ENCODE measurements at regions not wholly inside any gene's neighbourhood (a gene's known extent, or its start where the extent isn't known, plus 50 kb on each side); places are given as distances from the start of the nearest gene placed in this dataset.
"Not testable (repeated sequence)": the region's sequence is repeated elsewhere in the genome, so short reads cannot be mapped to it uniquely, and the experiment has no call there.

GRCh38 chr3:22443571-22444233 is 692.7 kb upstream of the ZNF385D start:
- Histone ChIP-seq H3K4me1 (no peaks in the 10 kb centered on the region), H3K4me3 (ENCODE audit: low read depth, low read length) (no peak overlapping the region), H3K27me3 (ENCODE audit: control insufficient read depth, insufficient read depth, low read length) (no peaks in the 10 kb centered on the region), H3K79me2 (no peaks in the 10 kb centered on the region), H3K27ac (no peak overlapping the region), H2AFZ (no peak overlapping the region), H3K9me3 (ENCODE audit: control insufficient read depth, low read length) (no peaks in the 10 kb centered on the region), H3K4me2 (ENCODE audit: low read length) (no peak overlapping the region), H3K9ac (no peak overlapping the region), H3K36me3 (ENCODE audit: control insufficient read depth, insufficient read depth, low read length) (no peaks in the 10 kb centered on the region)
- TF ChIP-seq, protein P1, sequence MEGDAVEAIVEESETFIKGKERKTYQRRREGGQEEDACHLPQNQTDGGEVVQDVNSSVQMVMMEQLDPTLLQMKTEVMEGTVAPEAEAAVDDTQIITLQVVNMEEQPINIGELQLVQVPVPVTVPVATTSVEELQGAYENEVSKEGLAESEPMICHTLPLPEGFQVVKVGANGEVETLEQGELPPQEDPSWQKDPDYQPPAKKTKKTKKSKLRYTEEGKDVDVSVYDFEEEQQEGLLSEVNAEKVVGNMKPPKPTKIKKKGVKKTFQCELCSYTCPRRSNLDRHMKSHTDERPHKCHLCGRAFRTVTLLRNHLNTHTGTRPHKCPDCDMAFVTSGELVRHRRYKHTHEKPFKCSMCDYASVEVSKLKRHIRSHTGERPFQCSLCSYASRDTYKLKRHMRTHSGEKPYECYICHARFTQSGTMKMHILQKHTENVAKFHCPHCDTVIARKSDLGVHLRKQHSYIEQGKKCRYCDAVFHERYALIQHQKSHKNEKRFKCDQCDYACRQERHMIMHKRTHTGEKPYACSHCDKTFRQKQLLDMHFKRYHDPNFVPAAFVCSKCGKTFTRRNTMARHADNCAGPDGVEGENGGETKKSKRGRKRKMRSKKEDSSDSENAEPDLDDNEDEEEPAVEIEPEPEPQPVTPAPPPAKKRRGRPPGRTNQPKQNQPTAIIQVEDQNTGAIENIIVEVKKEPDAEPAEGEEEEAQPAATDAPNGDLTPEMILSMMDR (IDR thresholded peaks at IDR 0.05): no peak

DNA sequence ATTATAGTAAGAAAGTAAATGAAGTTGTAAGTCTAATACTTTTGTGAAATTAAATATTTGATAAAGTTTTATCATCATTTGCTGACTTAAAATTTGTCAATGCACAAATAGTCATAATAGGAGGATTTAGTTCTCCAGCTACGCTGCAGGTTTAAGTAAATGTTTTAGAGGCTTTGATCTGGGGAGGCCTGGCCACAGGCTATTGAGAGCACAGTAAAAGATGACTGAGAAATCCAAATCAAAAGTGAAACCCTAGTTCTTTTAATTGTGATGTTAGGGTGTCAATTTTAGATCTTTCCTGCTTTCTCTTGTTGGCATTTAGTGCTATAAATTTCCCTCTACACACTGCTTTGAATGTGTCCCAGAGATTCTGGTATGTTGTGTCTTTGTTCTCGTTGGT is 694.3 kb upstream of the ZNF385D start:
- not testable (repeated sequence) for H3K36me3 ChIP-seq (ENCODE audit: control insufficient read depth, insufficient read depth, low read length); H3K9ac ChIP-seq; H3K27me3 ChIP-seq (ENCODE audit: control insufficient read depth, insufficient read depth, low read length); H3K4me2 ChIP-seq (ENCODE audit: low read length); H3K9me3 ChIP-seq (ENCODE audit: control insufficient read depth, low read length); H3K27ac ChIP-seq; H2AFZ ChIP-seq; H3K79me2 ChIP-seq; H3K4me3 ChIP-seq (ENCODE audit: low read depth, low read length); H3K4me1 ChIP-seq

GRCh38 chr3:22450786-22451400 is 699.9 kb upstream of the ZNF385D start:
- no peak overlapping the region for H3K4me2 ChIP-seq (ENCODE audit: low read length)
- TF ChIP-seq, protein P1 (IDR thresholded peaks at IDR 0.05): no peak
- no peaks in the 10 kb centered on the region for H3K9me3 ChIP-seq (ENCODE audit: control insufficient read depth, low read length)
- H3K36me3 ChIP-seq (ENCODE audit: control insufficient read depth, insufficient read depth, low read length): no peaks in the 10 kb centered on the region
- no peak overlapping the region for H3K9ac ChIP-seq
- no peaks in the 10 kb centered on the region for H3K79me2 ChIP-seq
- H3K4me1 ChIP-seq: no peaks in the 10 kb centered on the region
- no peak overlapping the region for H3K4me3 ChIP-seq (ENCODE audit: low read depth, low read length)
- no peaks in the 10 kb centered on the region for H3K27me3 ChIP-seq (ENCODE audit: control insufficient read depth, insufficient read depth, low read length)
- no peak overlapping the region for H2AFZ ChIP-seq
- no peak overlapping the region for H3K27ac ChIP-seq

- H3K4me2 ChIP-seq (ENCODE audit: low read length): no peak overlapping the region
- TF ChIP-seq, protein P1 (IDR thresholded peaks at IDR 0.05): no peak
- no peak overlapping the region for H2AFZ ChIP-seq
- no peaks in the 10 kb centered on the region for H3K79me2 ChIP-seq
- H3K4me3 ChIP-seq (ENCODE audit: low read depth, low read length): no peak overlapping the region
- no peak overlapping the region for H3K27ac ChIP-seq
- no peaks in the 10 kb centered on the region for H3K27me3 ChIP-seq (ENCODE audit: control insufficient read depth, insufficient read depth, low read length)
- no peak overlapping the region for H3K9ac ChIP-seq
- H3K4me1 ChIP-seq: no peaks in the 10 kb centered on the region
- no peaks in the 10 kb centered on the region for H3K36me3 ChIP-seq (ENCODE audit: control insufficient read depth, insufficient read depth, low read length)
- no peaks in the 10 kb centered on the region for H3K9me3 ChIP-seq (ENCODE audit: control insufficient read depth, low read length)
These were observed 700.5 kb upstream of the ZNF385D start for GRCh38 chr3:22451501-22451900.

- Histone ChIP-seq H3K36me3 (ENCODE audit: control insufficient read depth, insufficient read depth, low read length) (no peaks in the 10 kb centered on the region), H3K27me3 (ENCODE audit: control insufficient read depth, insufficient read depth, low read length) (no peaks in the 10 kb centered on the region), H3K4me2 (ENCODE audit: low read length) (no peak overlapping the region), H3K27ac (no peak overlapping the region), H3K9ac (no peak overlapping the region), H3K79me2 (no peaks in the 10 kb centered on the region), H3K4me1 (no peaks in the 10 kb centered on the region), H2AFZ (no peak overlapping the region), H3K4me3 (ENCODE audit: low read depth, low read length) (no peak overlapping the region), H3K9me3 (ENCODE audit: control insufficient read depth, low read length) (no peaks in the 10 kb centered on the region)
- TF ChIP-seq, protein P1 (IDR thresholded peaks at IDR 0.05): no peak
These were observed 703.0 kb upstream of the ZNF385D start for GRCh38 chr3:22453906-22454535.

All from parathyroid adenoma (tissue), 2 donors.